HG03097 (cell line): ENCODE measurements at regions not wholly inside any gene's neighbourhood (a gene's known extent, or its start where the extent isn't known, plus 50 kb on each side); places are given as distances from the start of the nearest gene placed in this dataset.

Source experiments
- ATAC-seq: cut with Tn5 transposase; IDR thresholded peaks from one replicate; pipeline ENCODE4 v1.9.1; 2021; ENCODE audit not compliant: unreplicated experiment, low FRiP score

GRCh38 chr13:34401696-34402095 lies 540.4 kb upstream of the NBEA start:
- ATAC-seq = no peak

- ATAC-seq = no peak
Observed at GRCh38 chr13:34405410-34406181, 536.5 kb upstream of the NBEA start.

GRCh38 chr13:34408640-34409039 lies 533.4 kb upstream of the NBEA start:
- ATAC-seq = no peak

- no peak for ATAC-seq
Observed at GRCh38 chr13:34409496-34410182, 532.4 kb upstream of the NBEA start.

GRCh38 chr13:34410678-34411077 lies 531.4 kb upstream of the NBEA start:
- ATAC-seq = no peak

GRCh38 chr13:34411177-34411576 lies 530.9 kb upstream of the NBEA start:
- ATAC-seq = no peak

GRCh38 chr13:34411894-34412293 lies 530.2 kb upstream of the NBEA start:
- ATAC-seq = no peak

- no peak for ATAC-seq
Observed at GRCh38 chr13:34412295-34412694, 529.8 kb upstream of the NBEA start.

- ATAC-seq = no peak
Observed at GRCh38 chr13:34412817-34413375, 529.2 kb upstream of the NBEA start.

- ATAC-seq = no peak
Observed at GRCh38 chr13:34413538-34414210, 528.4 kb upstream of the NBEA start.

GRCh38 chr13:34414616-34415015 lies 527.5 kb upstream of the NBEA start:
- ATAC-seq = no peak

- no peak for ATAC-seq
Observed at GRCh38 chr13:34416971-34417380, 525.1 kb upstream of the NBEA start.

GRCh38 chr13:34417896-34418295 lies 524.2 kb upstream of the NBEA start:
- ATAC-seq = no peak

- no peak for ATAC-seq
Observed at GRCh38 chr13:34419025-34419424, 523.0 kb upstream of the NBEA start.

GRCh38 chr13:34419755-34420154 lies 522.3 kb upstream of the NBEA start:
- ATAC-seq = no peak

- ATAC-seq = no peak
Observed at GRCh38 chr13:34420702-34421346, 521.2 kb upstream of the NBEA start.

GRCh38 chr13:34421347-34421719 lies 520.7 kb upstream of the NBEA start:
- ATAC-seq = no peak

GRCh38 chr13:34421858-34422475 lies 520.1 kb upstream of the NBEA start:
- ATAC-seq = no peak

GRCh38 chr13:34422956-34423355 lies 519.1 kb upstream of the NBEA start:
- ATAC-seq = no peak

- no peak for ATAC-seq
Observed at GRCh38 chr13:34425327-34425949, 516.6 kb upstream of the NBEA start.
